ENCODE measurements at regions not wholly inside any gene's neighbourhood (a gene's known extent, or its start where the extent isn't known, plus 50 kb on each side); places are given as distances from the start of the nearest gene placed in this dataset.

GRCh38 chr9:7984692-7985091 is 185.1 kb upstream of the DMAC1 start:
- intact Hi-C loops (cut with micrococcal nuclease): no loop called here

GRCh38 chr9:7984203-7984602 is 184.6 kb upstream of the DMAC1 start:
- intact Hi-C loops (cut with micrococcal nuclease): no loop called here

GRCh38 chr9:7983490-7983889 is 183.9 kb upstream of the DMAC1 start:
- intact Hi-C loops (cut with micrococcal nuclease): no loop called here

- intact Hi-C loops (cut with micrococcal nuclease): no loop called here
Measured at GRCh38 chr9:7982907-7983306, 183.3 kb upstream of the DMAC1 start.

- intact Hi-C loops (cut with micrococcal nuclease): no loop called here
Measured at GRCh38 chr9:7980691-7981289, 181.2 kb upstream of the DMAC1 start.

GRCh38 chr9:7980041-7980440 is 180.5 kb upstream of the DMAC1 start:
- intact Hi-C loops (cut with micrococcal nuclease): no loop called here

GRCh38 chr9:7979611-7980010 is 180.0 kb upstream of the DMAC1 start:
- intact Hi-C loops (cut with micrococcal nuclease): loop anchor here (10.0 kb wide), 2 partner anchors 1085 to 1275 kb away; no protein-coding TSS in a partner anchor

GRCh38 chr9:7977586-7977985 is 178.0 kb upstream of the DMAC1 start:
- intact Hi-C loops (cut with micrococcal nuclease): loop anchor here (1.0 to 10.0 kb wide), 4 partner anchors 37 to 1273 kb away; no protein-coding TSS in a partner anchor

- intact Hi-C loops (cut with micrococcal nuclease): loop anchor here (1.0 to 10.0 kb wide), 7 partner anchors 38 to 1272 kb away; partner anchors contain the start of genes DMAC1 and KDM4C
Measured at GRCh38 chr9:7976856-7977255, 177.3 kb upstream of the DMAC1 start.

- intact Hi-C loops (cut with micrococcal nuclease): loop anchor here (1.0 to 10.0 kb wide), 6 partner anchors 39 to 1271 kb away; partner anchors contain the start of genes DMAC1 and KDM4C
Measured at GRCh38 chr9:7976167-7976755, 176.7 kb upstream of the DMAC1 start.

GRCh38 chr9:7975336-7975735 is 175.8 kb upstream of the DMAC1 start:
- intact Hi-C loops (cut with micrococcal nuclease): loop anchor here (10.0 kb wide), 2 partner anchors 1081 to 1271 kb away; no protein-coding TSS in a partner anchor

GRCh38 chr9:7974335-7974960 is 174.9 kb upstream of the DMAC1 start:
- intact Hi-C loops (cut with micrococcal nuclease): loop anchor here (10.0 kb wide), 2 partner anchors 1080 to 1270 kb away; no protein-coding TSS in a partner anchor

- intact Hi-C loops (cut with micrococcal nuclease): loop anchor here (10.0 kb wide), 2 partner anchors 1078 to 1268 kb away; no protein-coding TSS in a partner anchor
Measured at GRCh38 chr9:7973123-7973522, 173.5 kb upstream of the DMAC1 start.

GRCh38 chr9:7970681-7971330 is 171.2 kb upstream of the DMAC1 start:
- intact Hi-C loops (cut with micrococcal nuclease): loop anchor here (10.0 kb wide), 2 partner anchors 1076 to 1266 kb away; no protein-coding TSS in a partner anchor

GRCh38 chr9:7968687-7969086 is 169.1 kb upstream of the DMAC1 start:
- intact Hi-C loops (cut with micrococcal nuclease): no loop called here

- intact Hi-C loops (cut with micrococcal nuclease): no loop called here
Measured at GRCh38 chr9:7967851-7968250, 168.3 kb upstream of the DMAC1 start.

- intact Hi-C loops (cut with micrococcal nuclease): no loop called here
Measured at GRCh38 chr9:7967093-7967827, 167.7 kb upstream of the DMAC1 start.

- intact Hi-C loops (cut with micrococcal nuclease): no loop called here
Measured at GRCh38 chr9:7965063-7965462, 165.5 kb upstream of the DMAC1 start.

GRCh38 chr9:7963026-7963425 is 163.4 kb upstream of the DMAC1 start:
- intact Hi-C loops (cut with micrococcal nuclease): no loop called here

- intact Hi-C loops (cut with micrococcal nuclease): no loop called here
Measured at GRCh38 chr9:7961076-7961475, 161.5 kb upstream of the DMAC1 start.
